ENCODE measurements at regions not wholly inside any gene's neighbourhood (a gene's known extent, or its start where the extent isn't known, plus 50 kb on each side); places are given as distances from the start of the nearest gene placed in this dataset.
"Not testable (repeated sequence)": the region's sequence is repeated elsewhere in the genome, so short reads cannot be mapped to it uniquely, and the experiment has no call there.

DNA sequence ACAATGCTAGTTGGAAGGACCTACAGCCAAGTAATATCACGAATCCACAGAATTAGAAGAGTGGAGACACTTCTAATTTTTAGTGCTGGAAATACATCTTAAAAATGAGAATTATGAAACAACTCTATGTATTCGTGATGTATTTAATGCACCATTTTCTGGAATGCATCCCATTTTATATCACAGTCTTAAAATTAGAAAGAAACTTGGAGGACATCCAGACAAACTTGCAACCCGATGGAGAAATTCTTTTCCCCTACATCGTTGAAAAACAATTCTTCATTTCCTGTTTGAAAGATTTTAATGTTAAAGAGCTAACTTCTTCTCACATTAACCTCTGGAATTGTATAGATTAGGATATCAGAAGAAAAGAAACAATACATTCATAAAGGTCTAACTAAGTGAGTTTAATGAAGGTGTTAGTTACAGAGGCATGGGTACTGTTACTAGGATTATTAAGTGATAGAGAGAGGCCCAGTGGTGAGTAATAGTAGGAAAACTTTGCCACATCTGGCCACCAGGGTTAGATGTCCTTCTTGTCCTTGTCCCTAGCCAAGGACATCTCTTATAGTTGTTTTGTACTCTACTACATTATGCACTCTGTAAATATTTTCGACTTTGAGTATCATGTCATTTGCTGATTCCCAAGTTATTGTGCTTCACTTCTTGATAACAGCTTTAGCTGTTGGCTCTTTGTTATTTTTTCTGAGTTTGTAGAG, 502.4 kb upstream of the PTCHD4 start:
- Histone ChIP-seq H3K36me3 (ENCODE audit: low read depth) (no peaks in the 10 kb centered on the region), H3K9me3 (peaks cover 4% of the 10 kb centered on the region), H3K4me3 (no peak overlapping the region), H3K4me1 (ENCODE audit: low read depth) (no peaks in the 10 kb centered on the region)
- TF ChIP-seq, protein P1, sequence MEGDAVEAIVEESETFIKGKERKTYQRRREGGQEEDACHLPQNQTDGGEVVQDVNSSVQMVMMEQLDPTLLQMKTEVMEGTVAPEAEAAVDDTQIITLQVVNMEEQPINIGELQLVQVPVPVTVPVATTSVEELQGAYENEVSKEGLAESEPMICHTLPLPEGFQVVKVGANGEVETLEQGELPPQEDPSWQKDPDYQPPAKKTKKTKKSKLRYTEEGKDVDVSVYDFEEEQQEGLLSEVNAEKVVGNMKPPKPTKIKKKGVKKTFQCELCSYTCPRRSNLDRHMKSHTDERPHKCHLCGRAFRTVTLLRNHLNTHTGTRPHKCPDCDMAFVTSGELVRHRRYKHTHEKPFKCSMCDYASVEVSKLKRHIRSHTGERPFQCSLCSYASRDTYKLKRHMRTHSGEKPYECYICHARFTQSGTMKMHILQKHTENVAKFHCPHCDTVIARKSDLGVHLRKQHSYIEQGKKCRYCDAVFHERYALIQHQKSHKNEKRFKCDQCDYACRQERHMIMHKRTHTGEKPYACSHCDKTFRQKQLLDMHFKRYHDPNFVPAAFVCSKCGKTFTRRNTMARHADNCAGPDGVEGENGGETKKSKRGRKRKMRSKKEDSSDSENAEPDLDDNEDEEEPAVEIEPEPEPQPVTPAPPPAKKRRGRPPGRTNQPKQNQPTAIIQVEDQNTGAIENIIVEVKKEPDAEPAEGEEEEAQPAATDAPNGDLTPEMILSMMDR (IDR thresholded peaks at IDR 0.05) = no peak
- intact Hi-C loops (cut with DNase I, micrococcal nuclease) = no loop called here
- ATAC-seq (no peak), DNase-seq (no peak)

DNA sequence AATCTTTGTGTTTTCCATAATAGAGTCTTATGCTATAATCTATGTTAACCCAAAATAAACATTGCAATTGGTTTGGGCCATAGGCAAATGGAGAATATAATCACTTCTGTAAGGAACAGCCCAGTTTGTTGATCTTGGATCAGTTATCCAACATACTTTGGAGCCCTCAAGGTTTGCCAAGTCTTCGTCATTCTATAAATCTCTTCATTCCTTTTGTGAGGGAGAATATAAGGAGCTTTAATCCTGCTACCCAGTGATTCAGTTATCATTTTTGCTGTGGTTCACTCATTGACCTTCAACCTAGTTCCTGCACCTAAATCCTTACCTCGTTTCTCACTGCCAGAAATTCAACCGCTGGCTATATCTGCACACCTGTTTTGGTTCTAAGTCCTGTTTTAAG, 500.3 kb upstream of the PTCHD4 start:
- intact Hi-C loops (cut with DNase I, micrococcal nuclease) = no loop called here
- Histone ChIP-seq H3K36me3 (ENCODE audit: low read depth) (no peaks in the 10 kb centered on the region), H3K4me1 (ENCODE audit: low read depth) (no peaks in the 10 kb centered on the region), H3K9me3 (no peaks in the 10 kb centered on the region), H3K4me3 (no peak overlapping the region)
- TF ChIP-seq, protein P1 (IDR thresholded peaks at IDR 0.05) = no peak
- DNase-seq (no peak), ATAC-seq (no peak)

DNA sequence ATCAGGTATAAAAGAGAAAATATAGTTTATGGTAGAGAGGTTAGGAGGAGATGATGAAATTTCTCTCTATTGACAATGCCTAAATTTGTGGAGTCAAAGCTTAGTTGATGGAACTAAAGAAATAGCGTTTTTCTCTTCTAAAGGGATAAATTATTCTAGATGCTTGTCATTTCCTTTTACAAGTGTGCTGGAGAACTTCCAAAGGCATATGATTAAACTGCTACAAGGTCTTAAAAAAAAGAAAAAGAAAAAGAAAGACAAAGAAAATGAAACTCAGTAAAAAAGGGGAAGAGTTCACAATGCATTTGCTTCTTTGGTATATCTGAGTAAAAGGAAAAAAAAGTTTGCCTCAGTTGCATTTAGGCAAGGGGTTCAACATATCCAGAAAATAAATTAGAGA, 499.8 kb upstream of the PTCHD4 start:
- TF ChIP-seq, protein P1 (IDR thresholded peaks at IDR 0.05) = no peak
- no peak for ATAC-seq
- intact Hi-C loops (cut with DNase I, micrococcal nuclease) = no loop called here
- H3K4me3 ChIP-seq = no peak overlapping the region
- H3K9me3 ChIP-seq = no peaks in the 10 kb centered on the region
- no peak for DNase-seq
- no peaks in the 10 kb centered on the region for H3K36me3 ChIP-seq (ENCODE audit: low read depth)
- no peaks in the 10 kb centered on the region for H3K4me1 ChIP-seq (ENCODE audit: low read depth)

DNA sequence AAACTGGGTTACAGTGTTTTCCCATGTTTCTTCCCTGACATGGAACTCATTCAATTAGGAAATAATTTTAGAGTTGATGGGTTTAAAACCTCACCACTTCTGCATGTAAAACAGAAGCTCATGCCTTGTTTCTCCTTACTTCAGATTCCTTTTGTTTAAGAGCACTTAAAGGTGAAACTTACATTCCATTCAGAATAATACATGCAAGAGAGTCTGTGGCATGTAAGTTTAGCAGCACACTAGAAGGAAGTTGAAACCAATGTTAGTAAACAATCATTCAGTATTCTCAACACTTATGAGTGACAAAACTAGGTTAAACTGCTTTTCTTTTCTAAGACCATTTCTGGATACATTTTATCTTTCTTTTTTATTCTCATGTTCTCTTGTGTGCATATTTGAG, 495.6 kb upstream of the PTCHD4 start:
- Histone ChIP-seq H3K9me3 (no peaks in the 10 kb centered on the region), H3K4me3 (no peak overlapping the region), H3K4me1 (ENCODE audit: low read depth) (no peaks in the 10 kb centered on the region), H3K36me3 (ENCODE audit: low read depth) (no peaks in the 10 kb centered on the region)
- DNase-seq = no peak
- intact Hi-C loops (cut with DNase I, micrococcal nuclease) = no loop called here
- ATAC-seq = no peak
- TF ChIP-seq, protein P1 (IDR thresholded peaks at IDR 0.05) = no peak

DNA sequence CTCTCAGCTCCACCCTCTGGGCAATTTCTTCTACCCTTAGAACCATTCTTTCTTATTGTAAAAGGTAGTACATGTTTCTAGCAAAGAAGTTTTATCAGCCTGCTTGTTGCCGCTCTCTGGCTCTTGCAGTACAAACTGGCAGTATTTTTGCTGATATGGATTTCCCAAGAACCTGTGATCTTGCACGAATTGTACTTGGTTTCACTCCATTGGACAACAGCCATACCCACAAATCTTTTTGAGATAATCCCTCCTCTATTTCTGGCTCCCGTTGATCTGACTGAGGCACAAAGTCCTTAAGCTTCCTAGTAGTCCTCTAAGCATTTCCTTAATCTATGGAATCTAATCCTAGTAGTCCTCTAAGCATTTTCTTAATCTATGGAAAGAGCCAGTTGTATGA, 487.0 kb upstream of the PTCHD4 start:
- DNase-seq = no peak
- TF ChIP-seq, protein P1 (IDR thresholded peaks at IDR 0.05) = no peak
- H3K4me3 ChIP-seq = no peak overlapping the region
- no peaks in the 10 kb centered on the region for H3K9me3 ChIP-seq
- H3K4me1 ChIP-seq (ENCODE audit: low read depth) = no peaks in the 10 kb centered on the region
- H3K36me3 ChIP-seq (ENCODE audit: low read depth) = no peaks in the 10 kb centered on the region
- no peak for ATAC-seq
- intact Hi-C loops (cut with DNase I, micrococcal nuclease) = no loop called here

DNA sequence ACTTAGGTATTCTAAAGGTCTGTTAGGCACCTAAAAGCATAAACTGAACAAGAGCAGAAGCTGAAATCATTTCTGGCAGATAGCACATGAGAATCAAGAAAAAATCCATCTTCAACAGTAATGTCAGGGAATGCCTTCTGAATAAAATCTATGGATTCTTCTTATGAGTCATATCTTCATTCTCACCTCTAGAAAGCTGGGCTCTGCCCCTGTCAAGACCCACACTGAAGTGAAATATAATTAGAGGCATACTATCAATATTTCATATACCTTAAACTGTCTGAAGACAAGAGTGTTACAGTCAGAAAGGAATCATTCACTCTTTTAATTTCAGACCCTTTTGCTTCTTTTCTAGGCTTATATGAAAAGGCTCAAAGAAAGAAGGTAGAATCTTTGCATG, 485.8 kb upstream of the PTCHD4 start:
- no peak for ATAC-seq
- TF ChIP-seq, protein P1 (IDR thresholded peaks at IDR 0.05) = no peak
- DNase-seq = no peak
- H3K9me3 ChIP-seq = no peaks in the 10 kb centered on the region
- no peak overlapping the region for H3K4me3 ChIP-seq
- no peaks in the 10 kb centered on the region for H3K4me1 ChIP-seq (ENCODE audit: low read depth)
- intact Hi-C loops (cut with DNase I, micrococcal nuclease) = no loop called here
- H3K36me3 ChIP-seq (ENCODE audit: low read depth) = no peaks in the 10 kb centered on the region

DNA sequence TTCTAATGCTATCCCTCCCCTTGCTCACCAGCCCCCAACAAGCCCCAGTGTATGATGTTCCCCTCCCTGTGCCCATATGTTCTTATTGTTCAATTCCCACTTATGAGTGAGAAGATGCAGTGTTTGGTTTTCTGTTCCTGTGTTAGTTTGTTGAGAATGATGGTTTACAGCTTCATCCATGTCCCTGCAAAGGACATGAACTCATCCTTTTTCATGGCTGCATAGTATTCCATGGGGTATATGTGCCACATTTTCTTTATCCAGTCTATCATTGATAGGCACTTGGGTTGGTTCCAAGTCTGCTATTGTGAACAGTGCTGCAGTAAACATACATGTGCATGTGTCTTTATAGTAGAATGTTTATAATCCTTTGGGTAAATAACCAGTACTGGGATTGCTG, 480.2 kb upstream of the PTCHD4 start:
- intact Hi-C loops (cut with DNase I, micrococcal nuclease); ATAC-seq; H3K36me3 ChIP-seq (ENCODE audit: low read depth); H3K4me3 ChIP-seq; DNase-seq; H3K9me3 ChIP-seq; H3K4me1 ChIP-seq (ENCODE audit: low read depth): not testable (repeated sequence)

Measured in mucosa of descending colon (tissue), 3 donors.